DND-41 (cell line): ENCODE measurements at regions not wholly inside any gene's neighbourhood (a gene's known extent, or its start where the extent isn't known, plus 50 kb on each side); places are given as distances from the start of the nearest gene placed in this dataset.

Source experiments
- CTCF ChIP-seq: IDR thresholded peaks from 2 replicates; pipeline ENCODE4 v1.5.1; 2012; ENCODE audit warnings: borderline replicate concordance, low read length, moderate library complexity, mild to moderate bottlenecking; ENCODE audit not compliant: poor library complexity, severe bottlenecking; ENCODE audit errors: extremely low read depth
- EZH2 ChIP-seq: IDR thresholded peaks from 3 replicates; pipeline ENCODE4 v1.6.1; 2012; ENCODE audit warnings: borderline replicate concordance, low read depth, mild to moderate bottlenecking, moderate library complexity, low read length, inconsistent platforms; ENCODE audit not compliant: severe bottlenecking

GRCh38 chr11:98061858-98062257, 958.9 kb upstream of the CNTN5 start:
- TF ChIP-seq CTCF (no peak), EZH2 (no peak)
